Mesenchymal stem cell (in vitro differentiated cells and primary cell): ENCODE measurements at regions not wholly inside any gene's neighbourhood (a gene's known extent, or its start where the extent isn't known, plus 50 kb on each side); places are given as distances from the start of the nearest gene placed in this dataset.

ENCODE experiments used
- DNase-seq: peaks from one replicate; pipeline ENCODE4 v3.0.0-alpha.2; 2013
- H2AFZ ChIP-seq: one replicate; pipeline ENCODE4 v1.6.1; 2013; ENCODE audit warnings: low read depth, mild to moderate bottlenecking, control low read depth, inconsistent platforms, low read length, moderate library complexity
- H2AK5ac ChIP-seq: 2 replicates; pipeline ENCODE4 v1.6.1; 2013; ENCODE audit warnings: low read length, moderate library complexity, mild to moderate bottlenecking, inconsistent platforms; ENCODE audit not compliant: severe bottlenecking
- H2BK120ac ChIP-seq: one replicate; pipeline ENCODE4 v1.6.1; 2013; ENCODE audit warnings: low read depth, mild to moderate bottlenecking, inconsistent platforms, low read length, moderate library complexity
- H2BK12ac ChIP-seq, 2 experiments: one replicate each; pipeline ENCODE4 v1.6.1; 2013; ENCODE audit warnings: inconsistent platforms in 2 of 2, low read length in 2 of 2, mild to moderate bottlenecking in 2 of 2, moderate library complexity in 2 of 2, control low read depth in 1 of 2
- H2BK15ac ChIP-seq: one replicate; pipeline ENCODE4 v1.6.1; 2013; ENCODE audit warnings: mild to moderate bottlenecking, low read depth, inconsistent platforms; ENCODE audit not compliant: poor library complexity, severe bottlenecking
- H2BK5ac ChIP-seq: 2 replicates; pipeline ENCODE4 v1.6.1; 2013; ENCODE audit warnings: low read depth, mild to moderate bottlenecking, low read length, control low read depth, inconsistent platforms; ENCODE audit not compliant: poor library complexity, severe bottlenecking
- H3K14ac ChIP-seq, 2 experiments: one replicate each; pipeline ENCODE4 v1.6.1; 2013; ENCODE audit warnings: inconsistent platforms in 2 of 2, low read length in 2 of 2, control low read depth in 1 of 2, mild to moderate bottlenecking in 1 of 2, moderate library complexity in 1 of 2
- H3K18ac ChIP-seq, 2 experiments: one replicate each; pipeline ENCODE4 v1.6.1; 2013; ENCODE audit warnings: inconsistent platforms in 2 of 2, low read length in 2 of 2, control low read depth in 1 of 2, low read depth in 1 of 2, mild to moderate bottlenecking in 1 of 2
- H3K23ac ChIP-seq, 2 experiments: one replicate each; pipeline ENCODE4 v1.6.1; 2013; ENCODE audit warnings: inconsistent platforms in 2 of 2, low read length in 2 of 2, mild to moderate bottlenecking in 2 of 2, moderate library complexity in 2 of 2, control low read depth in 1 of 2
- H3K27ac ChIP-seq: 2 replicates; pipeline ENCODE4 v1.5.1; 2013; ENCODE audit warnings: mild to moderate bottlenecking, moderate library complexity, low read length, control low read depth, inconsistent platforms; ENCODE audit not compliant: poor library complexity, severe bottlenecking
- H3K27me3 ChIP-seq, 2 experiments: 2 replicates each; pipeline versions ENCODE4 v1.6.1 to v1.7.0; 2013; ENCODE audit warnings: low read length in 2 of 2, mild to moderate bottlenecking in 2 of 2, moderate library complexity in 2 of 2, control low read depth in 1 of 2, inconsistent platforms in 1 of 2; ENCODE audit not compliant: control insufficient read depth in 1 of 2, insufficient read depth in 1 of 2
- H3K36me3 ChIP-seq, 2 experiments: 2 replicates each; pipeline versions ENCODE4 v1.6.1 to v1.7.0; 2013; ENCODE audit warnings: low read length in 2 of 2, control low read depth in 1 of 2, inconsistent platforms in 1 of 2, low read depth in 1 of 2, mild to moderate bottlenecking in 1 of 2; ENCODE audit not compliant: insufficient read depth in 2 of 2, control insufficient read depth in 1 of 2
- H3K4ac ChIP-seq, 2 experiments: one replicate each; pipeline ENCODE4 v1.6.1; 2013; ENCODE audit warnings: inconsistent platforms in 2 of 2, low read length in 2 of 2, mild to moderate bottlenecking in 2 of 2, moderate library complexity in 2 of 2, control low read depth in 1 of 2, low read depth in 1 of 2
- H3K4me1 ChIP-seq: 2 replicates; pipeline ENCODE4 v1.6.1; 2013; ENCODE audit warnings: low read depth, low read length, control low read depth; ENCODE audit not compliant: control insufficient read depth, insufficient read depth
- H3K4me2 ChIP-seq: 2 replicates; pipeline ENCODE4 v1.6.1; 2013; ENCODE audit warnings: low read length, mild to moderate bottlenecking, inconsistent platforms; ENCODE audit not compliant: poor library complexity, severe bottlenecking
- H3K4me3 ChIP-seq, 2 experiments: 2 replicates each; pipeline versions ENCODE4 v1.5.1 to v1.7.0; 2013; ENCODE audit warnings: low read length in 2 of 2, mild to moderate bottlenecking in 2 of 2, control low read depth in 1 of 2, low read depth in 1 of 2; ENCODE audit not compliant: insufficient read depth in 1 of 2
- H3K79me1 ChIP-seq: replicated peaks from 2 replicates; pipeline ENCODE4 v1.6.1; 2013; ENCODE audit warnings: mild to moderate bottlenecking, control low read depth, low read length, inconsistent platforms; ENCODE audit not compliant: poor library complexity, severe bottlenecking
- H3K9ac ChIP-seq: 2 replicates; pipeline ENCODE4 v1.7.0; 2013; ENCODE audit warnings: mild to moderate bottlenecking, low read length, moderate library complexity
- H3K9me3 ChIP-seq: 2 replicates; pipeline ENCODE4 v1.7.0; 2013; ENCODE audit warnings: mild to moderate bottlenecking, low read length; ENCODE audit not compliant: control insufficient read depth
- H4K8ac ChIP-seq: one replicate; pipeline ENCODE4 v1.6.1; 2013; ENCODE audit warnings: inconsistent platforms, mild to moderate bottlenecking, low read length, moderate library complexity
- H4K91ac ChIP-seq: one replicate; pipeline ENCODE4 v1.6.1; 2013; ENCODE audit warnings: mild to moderate bottlenecking, low read length, inconsistent platforms
- WGBS: methylation state at CpG from one replicate; pipeline ENCODE4 v1.1.7; 2013; ENCODE audit warnings: mixed read lengths; 5-methylcytosine and 5-hydroxymethylcytosine counted together

DNA sequence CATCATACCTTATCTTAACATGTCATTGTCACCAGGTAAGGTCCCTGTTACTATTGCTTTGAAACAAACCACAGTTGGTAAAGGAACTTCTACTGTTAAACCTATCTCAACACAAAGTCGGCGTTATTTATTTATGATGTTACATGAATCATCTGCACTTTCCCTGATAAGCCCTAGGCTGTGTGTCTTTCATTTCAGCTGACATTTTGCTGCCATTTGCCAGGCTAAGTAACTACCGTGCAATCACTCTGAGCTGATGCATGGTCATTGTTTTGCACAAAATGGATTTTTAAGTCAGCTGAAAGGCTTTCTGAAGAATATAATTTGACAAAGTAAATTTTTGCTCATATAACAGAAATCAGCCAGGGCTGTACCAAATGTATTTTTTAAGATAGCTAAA lies 546.5 kb downstream of the ZNF608 start:
- WGBS: 68% methylated on average over 3 of the region's 3 CpGs
- no peaks in the 10 kb centered on the region for H3K36me3 ChIP-seq
- DNase-seq: no peak
- H3K4ac ChIP-seq: no peak overlapping the region
- no peak overlapping the region for H2BK12ac ChIP-seq
- H2AFZ ChIP-seq: no peak overlapping the region
- no peak overlapping the region for H3K4me2 ChIP-seq
- no peak overlapping the region for H3K23ac ChIP-seq
- H3K18ac ChIP-seq: no peak overlapping the region
- H3K4me3 ChIP-seq: no peak overlapping the region
- H2BK120ac ChIP-seq: no peak overlapping the region
- H3K14ac ChIP-seq: no peak overlapping the region
- H3K27me3 ChIP-seq: no peaks in the 10 kb centered on the region
- H3K79me1 ChIP-seq: no peaks in the 10 kb centered on the region
- H2BK15ac ChIP-seq: no peak overlapping the region
- no peak overlapping the region for H4K91ac ChIP-seq
- H4K8ac ChIP-seq: no peak overlapping the region
- H3K4me1 ChIP-seq: no peaks in the 10 kb centered on the region
- peaks cover 5% of the 10 kb centered on the region for H3K9me3 ChIP-seq
- no peak overlapping the region for H2AK5ac ChIP-seq
- no peak overlapping the region for H2BK5ac ChIP-seq
- H3K27ac ChIP-seq: no peak overlapping the region
- H3K9ac ChIP-seq: no peak overlapping the region

DNA sequence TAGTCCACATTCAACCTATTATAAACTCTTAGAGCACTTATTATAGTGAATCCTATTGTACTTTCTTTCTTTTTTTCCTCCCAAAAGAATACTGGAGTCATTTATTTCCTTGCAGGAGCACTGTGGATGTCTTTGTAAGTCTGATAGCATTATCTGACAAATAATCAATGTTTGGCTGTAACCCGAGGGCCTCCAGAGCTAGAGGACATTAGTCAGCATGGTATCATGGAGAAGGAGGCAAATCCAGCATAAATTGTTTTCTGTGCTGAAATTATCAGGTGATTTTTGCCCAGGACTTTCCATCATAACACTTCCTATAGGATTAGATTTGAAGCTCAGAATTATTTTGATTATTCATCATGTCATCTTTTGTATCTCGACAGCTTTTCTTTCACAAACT lies 551.0 kb downstream of the ZNF608 start:
- Histone ChIP-seq H2BK5ac (no peak overlapping the region), H3K14ac (no peak overlapping the region), H2BK12ac (no peak overlapping the region), H4K91ac (no peak overlapping the region), H4K8ac (no peak overlapping the region), H2BK120ac (no peak overlapping the region), H3K27ac (no peak overlapping the region), H3K36me3 (no peaks in the 10 kb centered on the region), H2AK5ac (no peak overlapping the region), H3K4me1 (no peaks in the 10 kb centered on the region), H3K27me3 (no peaks in the 10 kb centered on the region), H3K79me1 (no peaks in the 10 kb centered on the region), H3K9ac (no peak overlapping the region), H3K9me3 (no peaks in the 10 kb centered on the region), H3K23ac (no peak overlapping the region), H2BK15ac (no peak overlapping the region), H3K4me2 (no peak overlapping the region), H2AFZ (no peak overlapping the region), H3K4me3 (no peak overlapping the region), H3K4ac (no peak overlapping the region), H3K18ac (no peak overlapping the region)
- 100% methylated on average over 2 of the region's 2 CpGs for WGBS
- no peak for DNase-seq

DNA sequence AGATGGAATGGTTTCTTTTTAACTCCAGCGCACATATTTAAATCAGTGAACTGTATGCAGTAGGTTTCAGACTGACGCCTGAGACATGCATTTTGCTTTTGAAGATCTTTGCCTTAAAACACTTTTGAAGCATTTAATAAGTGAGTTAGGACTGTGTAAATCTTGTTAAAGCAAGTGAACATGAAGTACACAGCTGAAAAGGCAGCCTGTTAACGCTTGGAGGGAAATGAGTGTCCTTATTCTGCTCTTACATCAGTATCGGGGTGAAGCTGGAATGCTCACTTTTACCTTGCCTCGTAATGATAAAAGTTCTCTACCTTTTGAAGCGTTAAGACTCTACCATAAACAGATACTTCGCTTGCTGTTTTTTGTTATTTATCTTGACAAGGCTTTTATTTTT lies 552.2 kb downstream of the ZNF608 start:
- Histone ChIP-seq H3K4ac (no peak overlapping the region), H3K14ac (no peak overlapping the region), H3K36me3 (no peaks in the 10 kb centered on the region), H2AFZ (no peak overlapping the region), H3K18ac (no peak overlapping the region), H3K4me3 (no peak overlapping the region), H2BK120ac (no peak overlapping the region), H3K4me1 (no peaks in the 10 kb centered on the region), H3K23ac (no peak overlapping the region), H3K9ac (peak overlapping the region; percentile 28), H3K4me2 (no peak overlapping the region), H4K91ac (no peak overlapping the region), H2AK5ac (no peak overlapping the region), H2BK15ac (no peak overlapping the region), H3K27me3 (no peaks in the 10 kb centered on the region), H2BK12ac (no peak overlapping the region), H3K27ac (no peak overlapping the region), H3K79me1 (no peaks in the 10 kb centered on the region), H4K8ac (no peak overlapping the region), H2BK5ac (no peak overlapping the region), H3K9me3 (no peaks in the 10 kb centered on the region)
- DNase-seq: no peak
- WGBS: 99% methylated on average over 4 of the region's 7 CpGs

DNA sequence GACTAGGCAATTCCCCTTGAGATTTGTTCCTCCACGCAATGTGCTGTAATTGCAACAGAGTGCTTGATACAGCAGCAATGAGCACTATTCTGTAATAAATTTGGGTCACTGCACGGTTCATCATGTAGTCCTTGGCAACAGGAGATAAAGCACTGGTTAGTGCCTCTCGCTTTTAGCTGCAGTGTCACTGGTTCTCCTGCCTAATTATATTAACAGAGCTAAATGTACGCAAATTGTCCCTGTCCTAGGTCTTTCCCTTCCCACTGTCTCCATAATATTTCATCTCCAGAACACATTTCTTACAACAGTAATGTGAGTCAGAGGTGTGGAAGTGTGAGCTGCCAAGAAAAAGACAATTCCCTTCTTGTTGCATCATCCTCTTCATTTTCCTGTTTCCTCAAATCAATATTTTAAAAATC lies 553.1 kb downstream of the ZNF608 start:
- WGBS: 95% methylated on average over 4 of the region's 4 CpGs
- no peaks in the 10 kb centered on the region for H3K36me3 ChIP-seq
- no peak overlapping the region for H2BK15ac ChIP-seq
- H2AK5ac ChIP-seq: no peak overlapping the region
- H3K4me3 ChIP-seq: peak overlapping the region in 1 of 2 experiments; percentile 34
- H3K4me1 ChIP-seq: no peaks in the 10 kb centered on the region
- H3K4ac ChIP-seq: no peak overlapping the region
- no peaks in the 10 kb centered on the region for H3K27me3 ChIP-seq
- H2BK5ac ChIP-seq: no peak overlapping the region
- peak overlapping the region; percentile 28 for H3K9ac ChIP-seq
- no peak overlapping the region for H4K91ac ChIP-seq
- H2BK120ac ChIP-seq: no peak overlapping the region
- no peak overlapping the region for H3K14ac ChIP-seq
- no peak overlapping the region for H4K8ac ChIP-seq
- DNase-seq: peak; percentile 50
- no peaks in the 10 kb centered on the region for H3K79me1 ChIP-seq
- H3K23ac ChIP-seq: no peak overlapping the region
- H2AFZ ChIP-seq: no peak overlapping the region
- H3K27ac ChIP-seq: peak overlapping the region; percentile 32
- H3K18ac ChIP-seq: peak overlapping the region in 1 of 2 experiments; percentile 66
- no peak overlapping the region for H3K4me2 ChIP-seq
- H2BK12ac ChIP-seq: no peak overlapping the region
- H3K9me3 ChIP-seq: no peaks in the 10 kb centered on the region
